HG03575 (cell line): ENCODE measurements at regions not wholly inside any gene's neighbourhood (a gene's known extent, or its start where the extent isn't known, plus 50 kb on each side); places are given as distances from the start of the nearest gene placed in this dataset.
"Not testable (repeated sequence)": the region's sequence is repeated elsewhere in the genome, so short reads cannot be mapped to it uniquely, and the experiment has no call there.

Experiments used
- ATAC-seq: cut with Tn5 transposase; IDR thresholded peaks from one replicate; pipeline ENCODE4 v1.9.1; 2021; ENCODE audit not compliant: unreplicated experiment, insufficient number of reproducible peaks, low FRiP score; ENCODE audit errors: extremely low read depth

- no peak for ATAC-seq
Measured at GRCh38 chr6:14880677-14881076, 365.2 kb upstream of the JARID2 start.

GRCh38 chr6:14881398-14881797 lies 364.5 kb upstream of the JARID2 start:
- ATAC-seq, result no peak

- ATAC-seq, result no peak
Measured at GRCh38 chr6:14882394-14883026, 363.4 kb upstream of the JARID2 start.

- ATAC-seq, result no peak
Measured at GRCh38 chr6:14883921-14884320, 361.9 kb upstream of the JARID2 start.

- no peak for ATAC-seq
Measured at GRCh38 chr6:14885498-14885897, 360.4 kb upstream of the JARID2 start.

- ATAC-seq, result no peak
Measured at GRCh38 chr6:14887181-14887580, 358.7 kb upstream of the JARID2 start.

- no peak for ATAC-seq
Measured at GRCh38 chr6:14887986-14888574, 357.8 kb upstream of the JARID2 start.

- ATAC-seq, result no peak
Measured at GRCh38 chr6:14888575-14889000, 357.3 kb upstream of the JARID2 start.

- no peak for ATAC-seq
Measured at GRCh38 chr6:14889188-14889587, 356.7 kb upstream of the JARID2 start.

- no peak for ATAC-seq
Measured at GRCh38 chr6:14889611-14890593, 356.0 kb upstream of the JARID2 start.

GRCh38 chr6:14891820-14892375 lies 354.0 kb upstream of the JARID2 start:
- not testable (repeated sequence) for ATAC-seq

- no peak for ATAC-seq
Measured at GRCh38 chr6:14894105-14894504, 351.8 kb upstream of the JARID2 start.

- no peak for ATAC-seq
Measured at GRCh38 chr6:14896475-14896874, 349.4 kb upstream of the JARID2 start.

- no peak for ATAC-seq
Measured at GRCh38 chr6:14897831-14898230, 348.0 kb upstream of the JARID2 start.

GRCh38 chr6:14899441-14899840 lies 346.4 kb upstream of the JARID2 start:
- not testable (repeated sequence) for ATAC-seq

- ATAC-seq, result no peak
Measured at GRCh38 chr6:14900919-14901318, 344.9 kb upstream of the JARID2 start.

- no peak for ATAC-seq
Measured at GRCh38 chr6:14903176-14904038, 342.5 kb upstream of the JARID2 start.

- ATAC-seq, result no peak
Measured at GRCh38 chr6:14905201-14905600, 340.7 kb upstream of the JARID2 start.

GRCh38 chr6:14906621-14907020 lies 339.2 kb upstream of the JARID2 start:
- no peak for ATAC-seq
